ENCODE measurements at regions not wholly inside any gene's neighbourhood (a gene's known extent, or its start where the extent isn't known, plus 50 kb on each side); places are given as distances from the start of the nearest gene placed in this dataset.

DNA sequence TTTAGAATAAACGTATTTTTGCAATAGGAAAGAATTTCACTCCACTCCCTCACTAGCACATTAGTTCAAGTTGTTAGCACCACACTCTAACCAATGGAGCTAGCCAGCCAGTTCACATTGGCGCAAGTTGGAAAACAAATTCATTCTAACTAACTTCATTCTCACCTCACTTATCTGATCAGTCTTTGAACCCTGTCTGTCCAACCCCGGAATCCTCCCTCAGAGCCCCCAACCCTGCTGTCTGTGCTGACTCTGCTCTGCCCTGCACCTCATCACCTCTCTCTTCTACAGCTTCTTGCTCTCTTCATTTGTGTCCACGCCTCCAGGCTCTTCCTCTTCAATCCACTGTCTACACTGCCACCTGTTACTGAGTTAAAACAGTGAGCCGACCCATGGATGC, 356.5 kb downstream of the IRS1 start:
- TF ChIP-seq, protein P1, sequence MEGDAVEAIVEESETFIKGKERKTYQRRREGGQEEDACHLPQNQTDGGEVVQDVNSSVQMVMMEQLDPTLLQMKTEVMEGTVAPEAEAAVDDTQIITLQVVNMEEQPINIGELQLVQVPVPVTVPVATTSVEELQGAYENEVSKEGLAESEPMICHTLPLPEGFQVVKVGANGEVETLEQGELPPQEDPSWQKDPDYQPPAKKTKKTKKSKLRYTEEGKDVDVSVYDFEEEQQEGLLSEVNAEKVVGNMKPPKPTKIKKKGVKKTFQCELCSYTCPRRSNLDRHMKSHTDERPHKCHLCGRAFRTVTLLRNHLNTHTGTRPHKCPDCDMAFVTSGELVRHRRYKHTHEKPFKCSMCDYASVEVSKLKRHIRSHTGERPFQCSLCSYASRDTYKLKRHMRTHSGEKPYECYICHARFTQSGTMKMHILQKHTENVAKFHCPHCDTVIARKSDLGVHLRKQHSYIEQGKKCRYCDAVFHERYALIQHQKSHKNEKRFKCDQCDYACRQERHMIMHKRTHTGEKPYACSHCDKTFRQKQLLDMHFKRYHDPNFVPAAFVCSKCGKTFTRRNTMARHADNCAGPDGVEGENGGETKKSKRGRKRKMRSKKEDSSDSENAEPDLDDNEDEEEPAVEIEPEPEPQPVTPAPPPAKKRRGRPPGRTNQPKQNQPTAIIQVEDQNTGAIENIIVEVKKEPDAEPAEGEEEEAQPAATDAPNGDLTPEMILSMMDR (IDR thresholded peaks at IDR 0.05), result no peak
- TF ChIP-seq POLR2AphosphoS5 (IDR thresholded peaks at IDR 0.05) (no peak), POLR2A (IDR thresholded peaks at IDR 0.05; ENCODE audit: low read depth) (no peak), EP300 (IDR thresholded peaks at IDR 0.05) (no peak)

All from esophagus muscularis mucosa (tissue), 4 donors.